HL-60 (cell line): ENCODE measurements at regions not wholly inside any gene's neighbourhood (a gene's known extent, or its start where the extent isn't known, plus 50 kb on each side); places are given as distances from the start of the nearest gene placed in this dataset.

Experiments
- DNase-seq, 2 experiments: peaks; one replicate each; pipeline ENCODE4 v3.0.0-alpha.2; 2010 to 2020; ENCODE audit warnings: low read depth in 1 of 2, low spot score in 1 of 2
- H3K27ac ChIP-seq: fragments of 250-450 bp; sonication (Bioruptor Pico); replicated peaks from 2 replicates; pipeline ENCODE4 v1.5.1; 2020; ENCODE audit warnings: mild to moderate bottlenecking, moderate library complexity
- H3K27me3 ChIP-seq: fragments of 250-450 bp; sonication (Bioruptor Pico); 2 replicates; pipeline ENCODE4 v1.5.1; 2021; ENCODE audit warnings: mild to moderate bottlenecking, moderate library complexity; ENCODE audit not compliant: insufficient read depth, poor library complexity, severe bottlenecking
- H3K4me3 ChIP-seq: replicated peaks from 2 replicates; pipeline ENCODE4 v1.5.1; 2011; ENCODE audit warnings: mild to moderate bottlenecking, control low read depth, low read length; ENCODE audit not compliant: insufficient read depth
- GABPA ChIP-seq: IDR thresholded peaks from 2 replicates; pipeline ENCODE4 v1.6.1; 2012; ENCODE audit warnings: low read depth
- POLR2AphosphoS5 ChIP-seq: IDR thresholded peaks from 2 replicates; pipeline ENCODE4 v1.6.1; 2012; ENCODE audit warnings: low read depth
- SPI1 ChIP-seq: IDR thresholded peaks from 2 replicates; pipeline ENCODE4 v1.6.1; 2012; ENCODE audit warnings: low read depth, mild to moderate bottlenecking, borderline replicate concordance
- TF ChIP-seq, protein P1 (sequence below): IDR thresholded peaks from one replicate; pipeline ENCODE4 v1.5.1; 2011; ENCODE audit warnings: low read length, control low read depth, inconsistent platforms; ENCODE audit not compliant: insufficient read depth
- TF ChIP-seq, protein P2 (sequence below): IDR thresholded peaks from 2 replicates; pipeline ENCODE4 v1.6.1; 2012; ENCODE audit warnings: low read depth; ENCODE audit not compliant: insufficient replicate concordance

DNA sequence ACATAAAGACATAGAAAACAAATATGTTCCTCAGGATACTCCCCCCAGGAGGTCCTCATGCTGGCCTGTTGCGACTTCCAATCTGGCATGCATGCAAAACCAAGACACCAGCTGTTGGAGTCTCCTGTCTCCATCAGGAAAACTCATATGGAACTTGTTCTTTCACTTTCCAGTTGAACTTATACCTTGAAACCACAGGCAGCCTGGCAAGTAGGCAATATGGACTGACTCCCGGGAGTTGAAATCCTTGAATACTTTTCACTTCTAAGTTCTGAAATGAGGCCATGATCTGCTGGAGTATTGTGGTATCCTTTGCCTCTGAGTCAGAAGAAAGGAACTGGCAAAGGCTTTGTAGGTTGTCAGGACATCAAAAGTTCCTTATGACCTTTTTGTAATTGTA lies 444.2 kb downstream of the IDS start:
- no peak overlapping the region for H3K27ac ChIP-seq
- DNase-seq: no peak
- no peaks in the 10 kb centered on the region for H3K27me3 ChIP-seq
- TF ChIP-seq POLR2AphosphoS5 (no peak), SPI1 (no peak), GABPA (no peak)
- TF ChIP-seq, protein P1, sequence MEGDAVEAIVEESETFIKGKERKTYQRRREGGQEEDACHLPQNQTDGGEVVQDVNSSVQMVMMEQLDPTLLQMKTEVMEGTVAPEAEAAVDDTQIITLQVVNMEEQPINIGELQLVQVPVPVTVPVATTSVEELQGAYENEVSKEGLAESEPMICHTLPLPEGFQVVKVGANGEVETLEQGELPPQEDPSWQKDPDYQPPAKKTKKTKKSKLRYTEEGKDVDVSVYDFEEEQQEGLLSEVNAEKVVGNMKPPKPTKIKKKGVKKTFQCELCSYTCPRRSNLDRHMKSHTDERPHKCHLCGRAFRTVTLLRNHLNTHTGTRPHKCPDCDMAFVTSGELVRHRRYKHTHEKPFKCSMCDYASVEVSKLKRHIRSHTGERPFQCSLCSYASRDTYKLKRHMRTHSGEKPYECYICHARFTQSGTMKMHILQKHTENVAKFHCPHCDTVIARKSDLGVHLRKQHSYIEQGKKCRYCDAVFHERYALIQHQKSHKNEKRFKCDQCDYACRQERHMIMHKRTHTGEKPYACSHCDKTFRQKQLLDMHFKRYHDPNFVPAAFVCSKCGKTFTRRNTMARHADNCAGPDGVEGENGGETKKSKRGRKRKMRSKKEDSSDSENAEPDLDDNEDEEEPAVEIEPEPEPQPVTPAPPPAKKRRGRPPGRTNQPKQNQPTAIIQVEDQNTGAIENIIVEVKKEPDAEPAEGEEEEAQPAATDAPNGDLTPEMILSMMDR: no peak
- TF ChIP-seq, protein P2, sequence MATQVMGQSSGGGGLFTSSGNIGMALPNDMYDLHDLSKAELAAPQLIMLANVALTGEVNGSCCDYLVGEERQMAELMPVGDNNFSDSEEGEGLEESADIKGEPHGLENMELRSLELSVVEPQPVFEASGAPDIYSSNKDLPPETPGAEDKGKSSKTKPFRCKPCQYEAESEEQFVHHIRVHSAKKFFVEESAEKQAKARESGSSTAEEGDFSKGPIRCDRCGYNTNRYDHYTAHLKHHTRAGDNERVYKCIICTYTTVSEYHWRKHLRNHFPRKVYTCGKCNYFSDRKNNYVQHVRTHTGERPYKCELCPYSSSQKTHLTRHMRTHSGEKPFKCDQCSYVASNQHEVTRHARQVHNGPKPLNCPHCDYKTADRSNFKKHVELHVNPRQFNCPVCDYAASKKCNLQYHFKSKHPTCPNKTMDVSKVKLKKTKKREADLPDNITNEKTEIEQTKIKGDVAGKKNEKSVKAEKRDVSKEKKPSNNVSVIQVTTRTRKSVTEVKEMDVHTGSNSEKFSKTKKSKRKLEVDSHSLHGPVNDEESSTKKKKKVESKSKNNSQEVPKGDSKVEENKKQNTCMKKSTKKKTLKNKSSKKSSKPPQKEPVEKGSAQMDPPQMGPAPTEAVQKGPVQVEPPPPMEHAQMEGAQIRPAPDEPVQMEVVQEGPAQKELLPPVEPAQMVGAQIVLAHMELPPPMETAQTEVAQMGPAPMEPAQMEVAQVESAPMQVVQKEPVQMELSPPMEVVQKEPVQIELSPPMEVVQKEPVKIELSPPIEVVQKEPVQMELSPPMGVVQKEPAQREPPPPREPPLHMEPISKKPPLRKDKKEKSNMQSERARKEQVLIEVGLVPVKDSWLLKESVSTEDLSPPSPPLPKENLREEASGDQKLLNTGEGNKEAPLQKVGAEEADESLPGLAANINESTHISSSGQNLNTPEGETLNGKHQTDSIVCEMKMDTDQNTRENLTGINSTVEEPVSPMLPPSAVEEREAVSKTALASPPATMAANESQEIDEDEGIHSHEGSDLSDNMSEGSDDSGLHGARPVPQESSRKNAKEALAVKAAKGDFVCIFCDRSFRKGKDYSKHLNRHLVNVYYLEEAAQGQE: no peak
- no peak overlapping the region for H3K4me3 ChIP-seq
